Right kidney (tissue), 1 donor: ENCODE measurements at regions not wholly inside any gene's neighbourhood (a gene's known extent, or its start where the extent isn't known, plus 50 kb on each side); places are given as distances from the start of the nearest gene placed in this dataset.
"Not testable (repeated sequence)": the region's sequence is repeated elsewhere in the genome, so short reads cannot be mapped to it uniquely, and the experiment has no call there.

Source experiments
- DNase-seq: peaks from one replicate; pipeline ENCODE4 v3.0.0-alpha.2; 2016

DNA sequence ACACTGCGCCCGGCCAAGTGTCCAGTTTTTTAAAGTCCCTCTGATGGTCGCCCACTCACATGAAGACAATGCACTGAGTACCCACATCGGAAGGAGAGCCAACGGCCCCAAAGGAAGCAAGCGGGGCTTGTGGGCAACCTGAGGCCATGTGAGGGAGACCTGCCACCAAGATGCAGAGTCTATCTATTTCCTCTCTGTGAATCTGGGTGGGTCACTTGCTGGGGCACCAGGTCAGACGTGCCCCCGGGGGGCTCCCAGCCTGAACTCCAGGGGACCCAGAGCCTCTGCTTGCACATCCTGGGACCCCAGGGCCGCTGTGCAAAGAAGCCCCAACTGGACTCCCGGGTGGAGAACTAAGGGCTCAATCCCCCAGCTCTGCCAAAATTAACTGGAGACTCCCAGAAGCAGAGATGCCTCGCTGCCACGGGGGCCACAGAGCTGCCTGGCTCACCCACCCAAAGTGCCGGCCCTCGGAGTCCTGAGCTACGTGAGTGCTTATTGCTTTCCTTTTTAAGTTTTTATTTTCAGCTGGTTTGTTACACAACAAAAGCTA is 106.4 kb downstream of the BRD1 start:
- DNase-seq = no peak

DNA sequence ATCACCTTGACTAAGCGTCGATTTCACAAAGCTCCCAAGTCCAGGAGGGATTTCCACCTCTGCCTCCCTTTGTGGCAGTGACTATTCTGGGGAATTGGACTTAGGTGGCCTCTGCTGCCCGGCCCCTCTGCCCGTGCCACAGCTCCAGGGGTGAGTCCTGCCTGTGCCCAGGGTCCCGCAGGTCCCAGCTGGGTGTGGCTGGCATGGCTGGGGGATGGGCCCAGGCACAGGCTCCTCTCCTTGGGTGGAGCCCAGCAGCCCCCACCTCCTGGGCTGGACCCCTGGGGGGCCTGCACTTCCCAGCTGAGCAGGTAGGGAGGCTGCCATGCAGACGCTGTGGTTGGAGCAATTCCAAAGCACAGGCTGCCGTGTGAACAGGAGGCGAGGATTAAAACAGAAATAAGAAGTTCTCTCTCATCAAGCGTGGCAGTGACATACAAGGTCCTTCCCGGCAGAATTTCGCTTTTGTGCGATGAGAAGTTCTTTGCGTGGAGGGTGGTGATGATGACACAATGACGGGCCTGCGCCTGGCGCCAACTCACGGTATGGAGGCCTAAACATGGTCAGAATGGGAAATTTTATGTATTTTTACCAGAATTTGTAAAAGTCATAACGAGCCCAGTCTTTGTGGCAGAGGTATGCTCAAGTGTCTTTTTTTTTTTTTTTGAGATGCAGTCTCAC is 107.3 kb downstream of the BRD1 start:
- DNase-seq = no peak

DNA sequence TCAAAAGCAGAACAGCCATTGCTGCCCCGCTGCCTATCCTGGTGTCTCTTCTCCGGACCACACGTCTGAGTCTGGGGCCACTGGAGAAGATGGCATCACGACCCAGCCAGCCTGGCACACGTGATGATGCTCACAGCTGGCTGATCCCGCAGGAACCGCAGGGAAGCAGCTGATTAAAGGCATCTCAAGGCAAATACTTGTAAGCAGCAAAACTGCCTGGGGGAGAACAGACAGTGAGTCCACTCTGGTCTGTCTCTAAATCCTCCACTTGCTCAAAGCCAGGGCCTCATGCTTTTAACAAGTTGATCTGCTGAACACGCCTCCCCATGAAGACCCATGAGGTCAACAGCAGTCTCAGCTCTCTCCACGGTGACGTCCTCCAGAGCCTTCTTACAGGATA is 108.6 kb downstream of the BRD1 start:
- DNase-seq = no peak

DNA sequence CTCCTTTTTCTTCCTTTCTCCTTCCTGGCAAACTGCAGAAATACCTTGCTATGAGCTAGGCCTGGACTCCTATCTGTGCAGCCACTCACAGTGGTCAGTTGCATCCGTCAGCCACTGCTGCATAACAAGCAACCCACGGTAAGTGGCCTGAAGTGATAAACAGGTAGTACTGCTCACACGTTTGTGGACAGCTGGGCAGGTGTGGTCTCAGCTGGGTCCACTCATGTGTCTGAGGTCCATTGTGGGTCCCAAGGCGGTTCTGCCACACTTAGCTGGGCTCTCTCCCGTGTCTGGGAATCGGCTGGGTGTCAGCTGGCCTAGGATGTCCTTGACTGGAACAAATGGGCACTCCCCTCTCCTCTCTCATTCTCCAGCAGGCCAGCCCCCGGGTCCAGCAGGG is 109.3 kb downstream of the BRD1 start:
- DNase-seq = no peak

DNA sequence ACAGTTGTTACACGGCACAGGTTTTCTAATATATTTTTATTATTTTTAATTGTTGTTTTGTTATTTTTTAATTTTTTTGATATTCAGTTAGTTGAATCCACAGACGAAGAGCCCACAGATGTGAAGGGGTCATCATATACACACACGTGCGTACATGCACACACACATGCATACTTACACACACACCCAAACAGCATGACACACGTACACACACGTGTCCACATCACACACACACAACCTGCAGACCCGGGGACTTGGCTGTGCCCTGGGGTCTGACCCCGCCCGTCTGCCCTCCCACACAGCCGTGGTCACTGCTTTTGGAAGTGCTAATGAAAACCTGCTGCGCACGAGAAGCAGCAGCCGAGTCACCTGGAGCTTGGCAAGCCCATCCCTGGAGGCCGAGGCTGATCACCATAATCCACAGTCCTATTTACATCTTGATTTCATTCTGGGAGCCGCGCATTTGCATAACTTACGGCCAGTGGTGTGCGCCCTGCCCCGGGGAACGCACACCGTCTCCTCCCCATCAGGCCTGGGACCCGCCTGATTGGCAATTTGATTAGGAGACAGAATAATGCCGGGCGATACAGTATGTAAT is 110.3 kb downstream of the BRD1 start:
- DNase-seq = no peak

DNA sequence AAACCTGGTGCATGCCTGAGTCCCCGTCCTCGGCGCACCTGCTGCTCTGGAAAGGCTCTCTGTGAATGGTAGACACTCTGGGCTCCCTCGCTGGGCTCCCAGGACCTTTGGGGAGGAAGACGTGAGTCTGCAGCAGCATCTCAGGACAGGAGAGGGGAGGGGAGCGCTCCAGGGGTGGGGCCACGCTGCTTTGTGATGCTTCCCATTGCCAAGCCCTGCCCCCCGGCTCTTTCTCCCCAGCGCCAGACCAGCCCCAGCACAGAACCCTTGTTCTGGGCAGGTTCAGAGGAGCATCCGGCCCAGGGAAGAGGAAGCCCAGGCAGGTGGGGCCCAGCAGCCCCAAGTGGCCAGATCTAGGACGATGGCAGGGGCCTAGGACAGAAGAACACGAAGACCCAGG is 111.2 kb downstream of the BRD1 start:
- DNase-seq = no peak

DNA sequence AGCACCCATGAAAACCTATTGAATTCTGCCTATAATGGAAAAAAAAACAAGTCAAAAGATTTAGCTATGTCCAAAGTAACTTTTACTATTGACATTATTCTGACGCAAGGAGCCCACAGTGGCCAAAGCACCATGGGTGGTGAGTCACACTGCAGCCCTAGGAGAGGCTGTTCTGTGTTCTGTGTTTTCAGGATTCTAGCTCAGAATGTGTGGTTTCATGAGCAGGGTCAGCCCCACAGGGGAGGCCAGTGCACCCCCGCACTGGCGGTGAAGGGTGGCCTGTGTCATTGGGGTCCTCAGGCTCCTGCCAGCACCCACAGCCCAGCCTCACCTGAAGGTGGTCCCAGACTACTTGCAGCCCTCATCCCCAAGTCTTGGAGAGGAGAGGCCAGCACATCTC is 112.2 kb downstream of the BRD1 start:
- no peak for DNase-seq

DNA sequence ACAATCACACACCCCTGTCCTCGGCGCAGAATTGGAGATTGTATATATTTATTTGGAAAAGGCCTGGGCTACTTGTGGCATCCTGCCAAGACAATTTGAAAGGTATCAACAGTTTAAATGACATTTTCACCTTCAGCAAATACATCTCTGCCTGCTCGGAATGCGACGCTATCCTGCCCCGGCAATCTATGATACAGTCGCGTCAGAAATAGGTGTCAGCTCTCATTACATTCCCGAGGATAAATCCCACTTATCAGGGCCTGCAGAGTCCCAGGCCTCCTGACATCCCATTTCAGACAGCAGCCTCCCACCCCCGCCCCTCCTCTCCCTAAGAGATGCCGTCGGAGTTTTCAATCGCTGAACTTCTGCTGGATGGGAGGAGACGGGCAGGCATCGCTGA is 114.7 kb downstream of the BRD1 start:
- DNase-seq = no peak

DNA sequence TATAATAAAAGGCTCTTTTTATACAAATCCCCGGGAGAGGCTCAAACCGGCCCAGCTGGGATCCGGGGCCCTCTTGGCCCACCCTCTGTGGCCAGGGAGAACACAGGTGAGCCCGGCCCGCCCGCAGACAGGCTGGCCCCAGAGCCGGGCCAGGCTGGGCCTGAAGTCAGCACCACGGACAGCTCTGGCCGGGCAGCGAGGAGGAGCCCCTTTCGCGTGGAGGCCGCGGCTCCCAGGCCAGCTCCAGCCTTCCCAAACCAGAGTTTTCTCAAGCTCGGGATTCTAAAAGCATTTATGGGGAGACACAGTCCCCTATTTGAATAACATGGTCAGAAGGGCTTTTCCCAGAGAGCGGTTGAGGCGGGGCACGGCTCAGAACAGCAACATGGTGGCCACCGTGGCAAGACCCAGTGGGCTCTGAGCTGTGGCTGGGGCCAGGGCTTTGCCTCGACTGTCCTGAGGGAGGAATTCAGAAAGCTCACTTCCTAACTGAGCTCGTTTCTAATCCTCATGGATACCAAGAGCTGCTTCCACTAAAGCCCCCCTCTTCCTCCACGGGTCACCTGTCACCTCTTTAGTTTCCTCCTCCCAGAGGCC is 115.4 kb downstream of the BRD1 start:
- peak; percentile 60 for DNase-seq

DNA sequence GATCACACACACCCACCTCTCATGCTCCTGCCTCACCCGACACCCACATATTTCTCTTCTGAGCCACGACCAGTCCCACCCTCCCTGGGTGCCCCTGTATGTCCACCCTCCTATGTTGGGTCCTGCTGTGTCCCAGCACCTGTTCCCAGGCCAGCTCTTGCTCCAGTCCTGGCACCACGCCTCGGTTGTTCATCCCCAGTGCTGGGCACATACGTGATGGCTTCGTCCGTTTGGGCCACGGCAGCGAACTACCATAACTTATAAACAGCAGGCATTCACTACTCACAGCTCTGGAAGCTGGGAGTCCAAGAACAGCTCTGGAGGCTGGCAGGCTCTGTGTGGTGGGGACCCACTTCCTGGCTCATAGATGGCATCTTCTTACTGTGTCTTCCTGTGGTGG is 116.9 kb downstream of the BRD1 start:
- DNase-seq = no peak

DNA sequence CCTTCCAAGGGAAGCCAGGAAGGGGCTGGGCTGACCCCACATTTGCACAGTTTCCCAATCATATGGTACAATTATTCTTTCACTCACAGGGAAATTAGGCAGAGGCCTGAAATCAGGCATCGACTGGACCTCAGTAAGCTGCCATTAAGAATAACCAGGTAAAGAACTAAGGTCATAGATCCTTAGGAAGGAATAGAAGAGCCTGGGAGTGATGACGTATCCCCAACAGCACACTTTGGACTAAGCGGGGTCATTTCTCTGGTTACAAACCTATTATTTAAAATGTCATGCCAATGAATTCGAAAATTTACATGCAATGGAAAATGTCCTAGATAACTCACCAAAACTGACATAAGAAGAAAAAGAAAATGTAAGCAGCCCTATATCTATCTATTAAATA is 118.2 kb downstream of the BRD1 start:
- no peak for DNase-seq

DNA sequence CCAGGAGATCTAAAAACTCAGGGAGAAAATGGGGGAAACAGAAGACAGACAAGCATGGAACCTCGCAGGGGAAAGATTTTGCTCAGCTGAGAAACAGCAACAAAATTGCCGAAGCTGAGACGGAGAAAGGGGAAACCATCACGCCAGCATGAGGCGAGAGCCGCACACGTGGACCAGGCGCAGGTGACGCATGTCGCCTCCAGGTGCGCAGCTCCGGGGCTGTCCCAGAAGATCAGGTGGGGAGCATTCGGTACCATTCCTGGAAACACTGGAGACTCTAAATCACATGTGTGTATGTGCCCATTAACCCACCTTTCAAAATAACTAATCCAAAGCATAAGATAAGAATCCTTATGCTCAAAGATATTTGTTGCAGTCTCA is 121.7 kb downstream of the BRD1 start:
- no peak for DNase-seq

DNA sequence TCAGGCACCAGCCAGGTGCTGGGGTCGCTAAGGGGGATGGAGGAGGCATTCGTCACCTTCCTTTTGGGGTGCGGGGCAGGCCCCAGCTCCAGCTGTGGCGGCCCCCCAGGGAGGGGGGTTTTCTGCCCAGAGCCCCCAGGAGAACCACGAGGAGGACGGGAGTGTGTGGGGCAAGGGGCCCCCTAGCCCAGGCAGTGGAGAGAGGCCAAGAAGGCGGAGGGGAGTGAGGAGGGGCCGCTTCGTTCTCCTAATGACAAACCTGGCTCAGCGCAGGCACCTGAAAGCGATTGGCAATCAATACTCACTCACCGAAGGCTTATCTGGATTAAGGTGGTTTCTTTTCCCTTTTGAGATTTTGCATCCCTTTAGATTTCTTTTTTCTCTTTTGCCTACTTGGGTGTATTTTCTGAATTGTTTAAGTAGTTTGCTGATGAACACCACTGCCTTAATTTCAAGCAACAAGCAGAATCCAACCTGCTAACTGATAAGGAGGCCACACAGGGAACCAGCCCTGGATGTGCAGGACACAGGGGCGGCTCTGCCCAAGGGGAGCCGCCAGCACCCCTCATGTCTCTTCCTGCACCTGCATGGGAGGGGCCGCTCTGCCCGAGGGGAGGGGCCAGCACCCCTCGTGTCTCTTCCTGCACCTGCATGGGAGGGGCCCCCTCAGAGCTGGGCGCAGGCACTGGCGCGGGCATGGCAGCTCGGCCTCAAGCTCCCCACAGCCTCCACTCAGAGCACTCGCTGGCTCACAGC is 122.3 kb downstream of the BRD1 start:
- no peak for DNase-seq

DNA sequence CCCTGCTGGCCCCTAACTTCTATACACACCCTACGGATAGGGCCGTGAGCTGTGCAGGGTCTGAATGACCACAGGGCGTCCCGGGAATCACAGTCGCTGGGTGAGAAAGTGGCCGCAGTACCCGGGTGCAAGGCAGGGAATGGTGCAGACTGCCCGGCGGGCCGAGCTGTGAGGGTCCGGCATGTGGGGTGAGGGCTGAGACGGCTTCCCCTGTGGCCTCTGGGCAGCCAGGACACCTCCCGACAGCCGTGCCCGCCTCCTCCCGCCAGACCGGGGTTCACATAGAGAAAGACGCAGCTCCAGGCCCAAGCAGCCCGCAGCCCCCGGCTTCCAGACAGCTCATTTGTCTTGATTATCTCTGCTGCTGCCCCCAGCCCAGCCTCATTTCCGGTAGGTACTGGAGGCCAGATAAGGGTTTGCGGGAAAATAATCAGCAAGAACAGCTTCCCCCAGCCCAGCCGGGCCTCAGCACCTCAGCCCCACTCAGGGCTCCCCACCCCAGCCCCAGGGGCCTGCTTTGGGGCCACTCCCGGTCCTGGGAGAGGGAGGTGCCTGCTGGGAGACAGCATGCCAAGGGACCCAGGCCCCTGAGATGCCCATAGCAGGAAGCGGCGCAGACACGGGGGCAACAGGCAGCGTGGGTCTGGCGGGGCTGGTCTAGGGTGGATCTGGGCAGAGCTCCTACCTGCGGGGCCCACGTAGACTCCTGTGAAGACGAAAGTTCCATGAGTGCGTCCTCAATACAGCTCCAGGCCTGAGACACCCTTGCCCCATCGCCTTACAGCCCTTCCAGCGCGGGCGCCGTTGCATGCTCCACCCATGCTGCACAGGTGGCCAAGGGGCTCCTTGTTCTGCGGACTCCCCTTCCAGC is 123.1 kb downstream of the BRD1 start:
- no peak for DNase-seq

DNA sequence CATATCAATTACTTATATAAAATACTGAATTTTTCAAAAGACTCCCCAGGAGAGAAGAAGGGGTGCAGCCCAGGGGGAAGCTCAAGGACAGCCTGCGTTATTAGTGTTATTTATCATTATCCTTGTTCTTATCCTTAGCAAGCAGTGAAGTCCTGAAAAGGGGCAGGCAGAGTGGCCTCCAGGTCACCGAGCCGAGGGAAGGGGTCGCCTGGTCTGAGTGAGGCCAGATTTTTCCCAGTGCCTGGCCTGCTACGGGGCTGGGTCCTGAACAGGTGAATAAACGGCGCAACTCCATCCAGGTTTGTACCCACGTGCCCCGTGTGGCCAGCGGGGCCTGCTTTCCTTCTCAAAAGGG is 123.7 kb downstream of the BRD1 start:
- no peak for DNase-seq

DNA sequence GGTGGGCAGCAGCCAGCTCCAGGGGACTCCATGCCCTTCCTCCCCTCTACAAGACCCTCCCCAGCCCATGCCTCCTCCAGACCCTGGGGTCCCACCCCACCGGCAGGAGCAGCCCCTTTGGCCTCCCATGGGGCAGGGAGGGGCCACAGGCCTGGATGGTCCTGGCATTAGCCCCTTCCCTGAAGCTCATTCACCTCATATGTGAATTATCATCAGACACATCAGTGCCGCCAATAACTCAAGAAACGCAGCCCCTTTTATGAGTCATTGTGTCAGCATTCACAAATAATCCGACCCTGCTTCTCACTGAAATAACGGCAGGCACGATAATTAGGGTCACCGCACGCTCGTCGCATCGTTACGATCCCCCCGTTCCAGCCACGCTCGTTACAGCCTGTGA is 124.2 kb downstream of the BRD1 start:
- DNase-seq = no peak

DNA sequence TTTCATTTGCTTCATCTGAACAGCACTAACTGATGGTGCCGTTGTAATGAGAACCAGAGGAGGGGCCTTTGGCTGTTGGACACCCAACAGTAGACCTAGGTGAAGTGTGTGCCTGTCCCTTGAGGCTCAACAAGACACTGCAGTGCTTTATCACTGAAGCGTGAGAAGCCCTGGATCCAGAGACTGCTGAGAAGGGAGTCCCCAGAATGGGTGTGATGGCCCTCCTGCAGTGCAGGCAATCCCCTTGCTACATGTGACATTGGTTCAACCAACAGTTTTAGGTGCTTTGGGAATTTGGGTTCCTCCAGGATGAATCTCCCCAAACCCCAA is 125.6 kb downstream of the BRD1 start:
- no peak for DNase-seq

DNA sequence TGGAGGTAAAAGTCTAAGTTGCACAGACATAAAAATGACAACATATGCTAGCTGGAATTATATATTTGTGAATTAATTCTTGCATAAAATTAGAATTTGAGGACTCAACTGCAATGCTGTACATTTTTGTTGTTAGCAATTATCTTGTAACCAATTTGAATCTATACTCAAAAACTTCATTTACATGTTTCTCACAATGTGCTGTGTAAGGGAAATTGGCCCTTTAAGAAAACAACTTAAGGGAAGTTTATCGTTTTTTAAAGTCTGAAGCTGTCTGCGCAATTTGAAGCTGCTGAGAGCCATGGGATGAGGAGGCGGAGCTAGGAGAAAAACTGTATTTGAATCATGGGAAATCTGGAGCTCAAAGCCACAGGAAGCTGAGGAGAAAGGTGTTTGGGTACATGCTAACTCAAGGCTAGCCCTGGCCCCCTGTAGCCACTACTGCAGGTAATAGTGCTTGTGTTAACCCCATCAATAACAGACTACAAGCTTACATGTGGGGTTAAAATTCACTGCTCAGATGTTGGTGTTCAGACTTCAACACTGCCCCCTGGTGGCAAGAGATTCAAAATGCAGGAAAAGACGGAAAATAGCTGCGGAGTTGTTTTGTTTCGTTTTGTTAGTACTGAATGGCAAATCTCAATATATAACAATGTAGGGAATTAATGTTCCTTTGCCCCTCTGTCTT is 126.1 kb downstream of the BRD1 start:
- DNase-seq = no peak

DNA sequence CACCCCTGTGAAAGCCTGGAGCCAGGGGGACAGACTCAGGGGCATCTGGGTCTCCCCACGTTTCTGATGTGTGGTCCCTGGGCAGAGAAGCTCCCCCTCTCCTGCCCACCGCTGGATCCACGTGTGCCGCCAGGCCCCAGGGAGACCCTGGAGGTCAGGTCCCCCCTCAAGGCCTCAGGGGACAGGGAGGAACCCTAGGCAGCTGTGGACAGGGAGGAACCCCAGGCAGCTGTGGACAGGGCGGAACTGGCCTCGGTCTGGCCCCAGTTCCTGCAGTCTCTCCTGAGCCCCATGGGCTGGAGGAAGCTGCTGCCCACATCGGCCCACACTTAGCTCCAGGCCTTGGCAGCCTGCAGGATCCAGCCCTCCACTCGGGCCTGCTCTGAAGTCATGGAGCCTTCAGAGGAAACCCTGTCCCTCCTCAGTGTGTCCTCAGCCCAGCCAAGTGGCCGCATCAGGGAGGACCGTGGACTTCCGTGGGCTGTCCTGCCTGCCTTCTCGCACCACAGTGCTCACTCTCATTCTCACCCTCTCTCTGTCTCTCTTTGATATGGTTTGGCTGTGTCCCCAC is 127.7 kb downstream of the BRD1 start:
- DNase-seq = no peak

DNA sequence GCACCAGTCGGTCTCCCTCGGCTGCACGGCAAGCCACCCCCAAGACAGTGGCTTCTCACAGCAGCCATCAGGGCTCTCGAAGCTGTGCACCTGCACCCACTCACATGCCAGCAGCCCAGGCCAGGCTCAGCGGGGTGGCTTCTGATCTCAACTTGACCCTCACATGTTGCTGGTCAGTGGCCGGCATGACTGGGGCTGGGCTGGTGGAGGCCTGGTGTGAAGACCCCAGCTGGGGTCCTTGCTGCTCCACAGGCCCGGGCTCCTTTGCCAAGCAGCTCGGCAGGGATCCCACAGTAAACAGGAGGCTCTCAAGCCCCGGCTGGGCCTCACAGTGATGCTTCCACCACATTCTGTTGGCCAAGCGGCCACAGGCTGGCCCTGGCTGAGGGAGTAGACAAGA is 128.2 kb downstream of the BRD1 start:
- no peak for DNase-seq

DNA sequence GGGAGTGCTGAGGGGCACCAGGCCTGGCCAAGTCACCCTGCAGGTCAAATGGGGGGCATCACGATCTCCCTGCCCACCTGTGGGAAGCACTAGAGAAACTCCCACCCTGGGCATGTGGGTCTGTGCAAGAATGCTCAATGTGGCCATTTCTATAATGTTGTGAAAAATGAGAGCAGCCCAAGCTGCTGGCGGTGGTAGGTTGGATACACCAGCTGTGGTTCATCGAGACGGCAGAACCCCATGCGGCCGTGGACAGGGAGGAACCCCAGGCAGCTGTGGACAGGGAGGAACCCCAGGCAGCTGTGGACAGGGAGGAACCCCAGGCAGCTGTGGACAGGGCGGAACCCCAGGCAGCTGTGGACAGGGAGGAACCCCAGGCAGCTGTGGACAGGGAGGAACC is 129.1 kb downstream of the BRD1 start:
- DNase-seq = not testable (repeated sequence)

DNA sequence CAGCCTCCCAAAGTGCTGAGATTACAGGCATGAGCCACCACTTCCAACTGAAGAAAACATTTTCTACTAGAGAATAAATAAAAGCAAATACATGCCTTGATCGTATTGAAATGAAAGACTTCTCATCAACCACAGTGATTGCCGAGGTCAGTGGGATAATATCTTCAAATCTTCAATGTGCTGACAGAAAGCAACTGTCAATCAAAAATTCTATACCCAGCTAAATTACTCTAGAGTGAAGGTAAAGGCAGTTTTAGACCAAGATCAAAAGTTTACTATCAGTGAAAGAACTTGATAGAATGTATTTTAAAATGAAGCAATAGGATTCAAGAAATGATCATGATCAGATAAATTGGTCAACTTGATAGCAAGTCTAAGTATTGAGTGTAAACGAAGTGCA is 130.6 kb downstream of the BRD1 start:
- DNase-seq = no peak
